ENCODE measurements at regions not wholly inside any gene's neighbourhood (a gene's known extent, or its start where the extent isn't known, plus 50 kb on each side); places are given as distances from the start of the nearest gene placed in this dataset.

DNA sequence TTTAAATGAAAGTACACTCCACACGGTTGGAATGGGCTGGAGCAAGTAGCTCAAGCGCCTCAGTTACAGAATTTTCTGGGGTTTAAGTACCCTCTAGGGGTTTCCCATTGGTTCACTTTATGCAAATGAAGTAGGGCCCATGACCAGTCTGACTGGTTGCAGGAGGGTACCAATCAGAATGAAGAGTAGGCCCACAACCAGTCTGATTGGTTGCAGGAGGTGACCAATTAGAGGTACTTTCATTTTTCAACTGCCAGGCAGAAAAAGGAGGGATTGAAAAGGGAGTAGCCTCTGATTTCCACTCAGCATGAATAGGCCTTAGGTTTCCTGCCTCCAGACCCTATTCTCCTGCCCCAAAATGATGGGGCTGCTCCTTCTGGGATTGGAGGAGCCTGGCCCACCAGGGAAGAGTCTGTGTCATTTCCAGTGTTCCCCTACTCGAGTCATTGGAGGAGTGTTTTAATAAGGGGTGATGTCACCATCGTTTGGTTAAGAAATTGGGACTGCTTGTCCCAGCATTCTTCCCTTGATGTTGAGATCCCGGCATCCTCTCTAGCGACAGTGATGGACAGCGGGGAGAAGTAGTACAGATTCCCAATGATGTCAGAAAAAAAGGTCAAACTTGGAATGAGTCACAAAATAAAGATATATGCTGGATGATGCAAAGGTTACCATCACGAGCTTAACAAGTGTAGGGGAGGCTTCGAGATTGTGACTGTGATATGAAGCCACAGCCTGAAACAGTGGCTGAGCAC lies 210.4 kb downstream of the SH3BP4 start:
- TF ChIP-seq CTCF (IDR thresholded peaks at IDR 0.05; ENCODE audit: low read length): no peak
- no peak for TF ChIP-seq EZH2 (IDR thresholded peaks at IDR 0.05; ENCODE audit: borderline replicate concordance, low read length)
